ENCODE measurements at regions not wholly inside any gene's neighbourhood (a gene's known extent, or its start where the extent isn't known, plus 50 kb on each side); places are given as distances from the start of the nearest gene placed in this dataset.

DNA sequence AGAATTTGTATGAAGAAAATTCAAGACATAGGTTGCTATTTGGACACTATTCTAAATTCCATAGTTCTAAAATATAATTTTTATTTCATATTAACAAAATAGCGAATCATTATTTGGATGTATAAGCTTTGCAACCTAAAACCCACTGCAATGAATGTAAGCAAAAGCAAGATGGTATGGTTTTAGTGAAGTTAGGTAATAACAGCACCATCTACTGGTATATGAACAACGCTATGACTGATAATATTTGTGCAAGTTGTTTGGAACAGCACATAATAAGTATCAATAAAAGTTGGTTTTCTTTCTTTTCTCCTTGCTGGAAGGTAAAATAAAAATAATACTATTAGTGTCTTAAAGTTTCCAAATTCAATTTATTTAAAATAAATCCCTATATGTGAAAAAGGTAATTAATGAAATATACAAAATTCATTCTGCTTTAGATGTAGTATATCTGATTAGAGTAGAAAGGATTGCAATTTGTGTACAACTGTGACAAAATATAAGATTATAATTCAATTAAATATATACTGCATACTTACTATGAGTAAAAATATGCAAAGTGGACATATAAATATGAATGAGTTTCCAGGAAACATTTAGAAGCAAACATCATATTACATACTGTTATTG, 79.0 kb upstream of the LSM8 start:
- no peak overlapping the region for H2BK120ac ChIP-seq (ENCODE audit: low read depth, low read length)
- no peak overlapping the region for H2BK12ac ChIP-seq (ENCODE audit: low read length)
- H4K91ac ChIP-seq (ENCODE audit: low read depth, low read length, poor library complexity): no peak overlapping the region
- no peak overlapping the region for H3K9ac ChIP-seq (ENCODE audit: low read depth, low read length, poor library complexity)
- no peak overlapping the region for H3K4me2 ChIP-seq (ENCODE audit: insufficient read depth, low read length, poor library complexity, severe bottlenecking)
- no peak overlapping the region for H3K23ac ChIP-seq (ENCODE audit: low read depth, low read length, poor library complexity)
- H3K79me1 ChIP-seq (ENCODE audit: low read depth, low read length): no peaks in the 10 kb centered on the region
- no peak for DNase-seq (ENCODE audit: low spot score)
- no peak overlapping the region for H3K4ac ChIP-seq (ENCODE audit: low read length)
- no peak overlapping the region for H3K18ac ChIP-seq (ENCODE audit: low read length)
- H2BK15ac ChIP-seq (ENCODE audit: low read length): no peak overlapping the region
- no peak overlapping the region for H3K4me3 ChIP-seq (ENCODE audit: low read length in 2 of 2)
- WGBS, 2 donors (ENCODE audit: extremely low coverage in 2 of 2, insufficient read length in 2 of 2, insufficient replicate concordance in 1 of 2): no CpG with 5 or more reads among the region's 2 CpGs
- H3K36me3 ChIP-seq (replicated peaks in 1 of 2; ENCODE audit: control insufficient read depth in 2 of 2, insufficient read depth in 2 of 2, low read length in 2 of 2): no peaks in the 10 kb centered on the region
- no peak overlapping the region for H2AFZ ChIP-seq (ENCODE audit: low read length)
- H3K4me1 ChIP-seq (ENCODE audit: control insufficient read depth in 2 of 2, insufficient read depth in 1 of 2, low read depth in 1 of 2, low read length in 2 of 2): no peaks in the 10 kb centered on the region
- H4K8ac ChIP-seq (ENCODE audit: low read depth, low read length): no peak overlapping the region
- H2BK5ac ChIP-seq (ENCODE audit: low read length): no peak overlapping the region
- no peak overlapping the region for H2AK5ac ChIP-seq (ENCODE audit: low read depth, low read length)
- no peak overlapping the region for H3K27ac ChIP-seq (replicated peaks; ENCODE audit: low read length)
- H3K27me3 ChIP-seq (ENCODE audit: control insufficient read depth in 3 of 3, insufficient read depth in 3 of 3, low read depth in 1 of 3, low read length in 3 of 3): no peaks in the 10 kb centered on the region
- no peak overlapping the region for H3K14ac ChIP-seq (ENCODE audit: low read length)
- H3K9me3 ChIP-seq (replicated peaks in 1 of 2; ENCODE audit: control insufficient read depth in 2 of 2, insufficient read depth in 1 of 2, low read depth in 1 of 2, low read length in 2 of 2): no peaks in the 10 kb centered on the region

DNA sequence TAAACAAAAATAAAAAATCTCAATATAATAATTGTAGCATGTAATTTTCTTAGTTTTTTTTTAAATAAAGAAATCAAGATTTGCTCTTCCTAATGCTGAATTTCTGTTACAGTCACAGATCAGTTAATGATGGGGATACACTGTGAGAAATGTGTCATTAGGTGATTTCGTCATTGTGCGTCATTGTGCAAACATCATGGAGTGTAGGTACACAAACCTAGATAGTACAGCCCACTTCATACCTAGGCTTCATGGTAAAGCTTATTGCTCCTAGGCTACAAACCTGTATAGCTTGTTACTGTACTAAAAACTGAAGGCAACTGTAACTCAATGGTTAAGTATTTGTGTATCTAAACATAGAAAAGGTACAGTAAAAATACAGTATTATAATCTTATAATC, 74.4 kb upstream of the LSM8 start:
- Histone ChIP-seq H3K9me3 (replicated peaks in 1 of 2; ENCODE audit: control insufficient read depth in 2 of 2, insufficient read depth in 1 of 2, low read depth in 1 of 2, low read length in 2 of 2) (peaks cover 0 to 3% of the 10 kb centered on the region in 2 donors), H3K27ac (replicated peaks; ENCODE audit: low read length) (no peak overlapping the region)

GRCh38 chr7:118110178-118110925, 73.6 kb upstream of the LSM8 start:
- Histone ChIP-seq H3K4ac (ENCODE audit: low read length) (no peak overlapping the region), H4K91ac (ENCODE audit: low read depth, low read length, poor library complexity) (no peak overlapping the region), H3K4me3 (ENCODE audit: low read length in 2 of 2) (no peak overlapping the region), H3K27me3 (ENCODE audit: control insufficient read depth in 3 of 3, insufficient read depth in 3 of 3, low read depth in 1 of 3, low read length in 3 of 3) (no peaks in the 10 kb centered on the region), H3K14ac (ENCODE audit: low read length) (no peak overlapping the region), H3K79me1 (ENCODE audit: low read depth, low read length) (no peaks in the 10 kb centered on the region), H2BK12ac (ENCODE audit: low read length) (no peak overlapping the region), H2AK5ac (ENCODE audit: low read depth, low read length) (no peak overlapping the region), H4K8ac (ENCODE audit: low read depth, low read length) (no peak overlapping the region), H2AFZ (ENCODE audit: low read length) (no peak overlapping the region), H3K18ac (ENCODE audit: low read length) (no peak overlapping the region), H3K27ac (replicated peaks; ENCODE audit: low read length) (no peak overlapping the region), H3K4me1 (ENCODE audit: control insufficient read depth in 2 of 2, insufficient read depth in 1 of 2, low read depth in 1 of 2, low read length in 2 of 2) (no peaks in the 10 kb centered on the region), H3K23ac (ENCODE audit: low read depth, low read length, poor library complexity) (no peak overlapping the region), H2BK120ac (ENCODE audit: low read depth, low read length) (no peak overlapping the region), H3K9ac (ENCODE audit: low read depth, low read length, poor library complexity) (no peak overlapping the region), H3K4me2 (ENCODE audit: insufficient read depth, low read length, poor library complexity, severe bottlenecking) (no peak overlapping the region), H2BK15ac (ENCODE audit: low read length) (no peak overlapping the region), H3K36me3 (replicated peaks in 1 of 2; ENCODE audit: control insufficient read depth in 2 of 2, insufficient read depth in 2 of 2, low read length in 2 of 2) (no peaks in the 10 kb centered on the region), H3K9me3 (replicated peaks in 1 of 2; ENCODE audit: control insufficient read depth in 2 of 2, insufficient read depth in 1 of 2, low read depth in 1 of 2, low read length in 2 of 2) (peaks cover 0 to 3% of the 10 kb centered on the region in 2 donors), H2BK5ac (ENCODE audit: low read length) (no peak overlapping the region)
- DNase-seq (ENCODE audit: low spot score): no peak
- no CpG with 5 or more reads among the region's 2 CpGs for WGBS, 2 donors (ENCODE audit: extremely low coverage in 2 of 2, insufficient read length in 2 of 2, insufficient replicate concordance in 1 of 2)

More for the DNA sequence above, 74.4 kb upstream of the LSM8 start:
- Histone ChIP-seq H2BK15ac (ENCODE audit: low read length) (no peak overlapping the region), H3K27me3 (ENCODE audit: control insufficient read depth in 3 of 3, insufficient read depth in 3 of 3, low read depth in 1 of 3, low read length in 3 of 3) (no peaks in the 10 kb centered on the region), H3K4ac (ENCODE audit: low read length) (no peak overlapping the region), H2AK5ac (ENCODE audit: low read depth, low read length) (no peak overlapping the region), H3K23ac (ENCODE audit: low read depth, low read length, poor library complexity) (no peak overlapping the region), H2BK12ac (ENCODE audit: low read length) (no peak overlapping the region), H4K91ac (ENCODE audit: low read depth, low read length, poor library complexity) (no peak overlapping the region), H2BK120ac (ENCODE audit: low read depth, low read length) (no peak overlapping the region), H3K18ac (ENCODE audit: low read length) (no peak overlapping the region), H3K79me1 (ENCODE audit: low read depth, low read length) (no peaks in the 10 kb centered on the region), H2AFZ (ENCODE audit: low read length) (no peak overlapping the region), H4K8ac (ENCODE audit: low read depth, low read length) (no peak overlapping the region), H3K4me1 (ENCODE audit: control insufficient read depth in 2 of 2, insufficient read depth in 1 of 2, low read depth in 1 of 2, low read length in 2 of 2) (no peaks in the 10 kb centered on the region), H3K36me3 (replicated peaks in 1 of 2; ENCODE audit: control insufficient read depth in 2 of 2, insufficient read depth in 2 of 2, low read length in 2 of 2) (no peaks in the 10 kb centered on the region), H3K4me2 (ENCODE audit: insufficient read depth, low read length, poor library complexity, severe bottlenecking) (no peak overlapping the region), H3K9ac (ENCODE audit: low read depth, low read length, poor library complexity) (no peak overlapping the region), H3K4me3 (ENCODE audit: low read length in 2 of 2) (no peak overlapping the region), H3K14ac (ENCODE audit: low read length) (no peak overlapping the region), H2BK5ac (ENCODE audit: low read length) (no peak overlapping the region)
- no peak for DNase-seq (ENCODE audit: low spot score)
- no CpG with 5 or more reads among the region's 2 CpGs for WGBS, 2 donors (ENCODE audit: extremely low coverage in 2 of 2, insufficient read length in 2 of 2, insufficient replicate concordance in 1 of 2)

- Histone ChIP-seq H3K27ac (replicated peaks; ENCODE audit: low read length) (no peak overlapping the region), H3K23ac (ENCODE audit: low read depth, low read length, poor library complexity) (no peak overlapping the region)
- no CpG with 5 or more reads among the region's 2 CpGs for WGBS, 2 donors (ENCODE audit: extremely low coverage in 2 of 2, insufficient read length in 2 of 2, insufficient replicate concordance in 1 of 2)
These were observed 72.6 kb upstream of the LSM8 start for GRCh38 chr7:118111347-118111746.

More at GRCh38 chr7:118111347-118111746, 72.6 kb upstream of the LSM8 start:
- Histone ChIP-seq H3K4me1 (ENCODE audit: control insufficient read depth in 2 of 2, insufficient read depth in 1 of 2, low read depth in 1 of 2, low read length in 2 of 2) (no peaks in the 10 kb centered on the region), H3K27me3 (ENCODE audit: control insufficient read depth in 3 of 3, insufficient read depth in 3 of 3, low read depth in 1 of 3, low read length in 3 of 3) (no peaks in the 10 kb centered on the region), H3K4ac (ENCODE audit: low read length) (no peak overlapping the region), H3K36me3 (replicated peaks in 1 of 2; ENCODE audit: control insufficient read depth in 2 of 2, insufficient read depth in 2 of 2, low read length in 2 of 2) (no peaks in the 10 kb centered on the region), H3K9ac (ENCODE audit: low read depth, low read length, poor library complexity) (no peak overlapping the region), H3K14ac (ENCODE audit: low read length) (no peak overlapping the region), H3K79me1 (ENCODE audit: low read depth, low read length) (no peaks in the 10 kb centered on the region), H2AK5ac (ENCODE audit: low read depth, low read length) (no peak overlapping the region), H4K8ac (ENCODE audit: low read depth, low read length) (no peak overlapping the region), H3K4me3 (ENCODE audit: low read length in 2 of 2) (no peak overlapping the region), H2AFZ (ENCODE audit: low read length) (no peak overlapping the region), H2BK12ac (ENCODE audit: low read length) (no peak overlapping the region), H2BK5ac (ENCODE audit: low read length) (no peak overlapping the region), H3K9me3 (replicated peaks in 1 of 2; ENCODE audit: control insufficient read depth in 2 of 2, insufficient read depth in 1 of 2, low read depth in 1 of 2, low read length in 2 of 2) (peaks cover 0 to 3% of the 10 kb centered on the region in 2 donors), H3K4me2 (ENCODE audit: insufficient read depth, low read length, poor library complexity, severe bottlenecking) (no peak overlapping the region), H2BK15ac (ENCODE audit: low read length) (no peak overlapping the region), H2BK120ac (ENCODE audit: low read depth, low read length) (no peak overlapping the region), H4K91ac (ENCODE audit: low read depth, low read length, poor library complexity) (no peak overlapping the region), H3K18ac (ENCODE audit: low read length) (no peak overlapping the region)
- no peak for DNase-seq (ENCODE audit: low spot score)

Measured in neuronal stem cell (in vitro differentiated cells).